Amygdala (tissue), 56 donors: ENCODE measurements at regions not wholly inside any gene's neighbourhood (a gene's known extent, or its start where the extent isn't known, plus 50 kb on each side); places are given as distances from the start of the nearest gene placed in this dataset.
"Not testable (repeated sequence)": the region's sequence is repeated elsewhere in the genome, so short reads cannot be mapped to it uniquely, and the experiment has no call there.

Experiments
- DNase-seq, 56 donors: peaks; one replicate each; lab custom pipeline; 2025; lab: John Stamatoyannopoulos, UW

GRCh38 chr16:22705799-22706198, 108.2 kb upstream of the HS3ST2 start:
- DNase-seq, result peak in 3 of 56 donors; percentile 1 to 32 (median 4)

GRCh38 chr16:22710326-22710725, 103.6 kb upstream of the HS3ST2 start:
- DNase-seq, result no peak

GRCh38 chr16:22711847-22712246, 102.1 kb upstream of the HS3ST2 start:
- no peak for DNase-seq

GRCh38 chr16:22712471-22712870, 101.5 kb upstream of the HS3ST2 start:
- DNase-seq, result no peak

GRCh38 chr16:22718598-22718997, 95.4 kb upstream of the HS3ST2 start:
- not testable (repeated sequence) for DNase-seq

GRCh38 chr16:22719945-22720344, 94.0 kb upstream of the HS3ST2 start:
- no peak for DNase-seq

GRCh38 chr16:22721511-22722100, 92.4 kb upstream of the HS3ST2 start:
- DNase-seq, result no peak

- not testable (repeated sequence) for DNase-seq
These were observed 91.1 kb upstream of the HS3ST2 start for GRCh38 chr16:22722551-22723541.

GRCh38 chr16:22726868-22727267, 87.1 kb upstream of the HS3ST2 start:
- DNase-seq, result no peak

GRCh38 chr16:22727285-22728166, 86.4 kb upstream of the HS3ST2 start:
- DNase-seq, result no peak

GRCh38 chr16:22728167-22728836, 85.7 kb upstream of the HS3ST2 start:
- DNase-seq, result no peak

- no peak for DNase-seq
These were observed 81.6 kb upstream of the HS3ST2 start for GRCh38 chr16:22732400-22732799.

- no peak for DNase-seq
These were observed 81.0 kb upstream of the HS3ST2 start for GRCh38 chr16:22732959-22733358.

GRCh38 chr16:22734368-22734767, 79.6 kb upstream of the HS3ST2 start:
- DNase-seq, result peak in 4 of 56 donors; percentile 2 to 8 (median 5)

- DNase-seq, result no peak
These were observed 77.2 kb upstream of the HS3ST2 start for GRCh38 chr16:22736791-22737190.

- DNase-seq, result peak in 11 of 56 donors; percentile 1 to 56 (median 5)
These were observed 74.9 kb upstream of the HS3ST2 start for GRCh38 chr16:22739077-22739476.

GRCh38 chr16:22743401-22743800, 70.6 kb upstream of the HS3ST2 start:
- no peak for DNase-seq

- no peak for DNase-seq
These were observed 62.8 kb upstream of the HS3ST2 start for GRCh38 chr16:22751104-22751667.

- no peak for DNase-seq
These were observed 62.3 kb upstream of the HS3ST2 start for GRCh38 chr16:22751685-22752084.

GRCh38 chr16:22753451-22753850, 60.5 kb upstream of the HS3ST2 start:
- no peak for DNase-seq
